IPS-NIHi11 (cell line): ENCODE measurements at regions not wholly inside any gene's neighbourhood (a gene's known extent, or its start where the extent isn't known, plus 50 kb on each side); places are given as distances from the start of the nearest gene placed in this dataset.
"Not testable (repeated sequence)": the region's sequence is repeated elsewhere in the genome, so short reads cannot be mapped to it uniquely, and the experiment has no call there.

Experiments
- DNase-seq: peaks from one replicate; pipeline ENCODE4 v3.0.0; 2012; ENCODE audit warnings: mixed read lengths, low spot score

- no peak for DNase-seq
Measured at GRCh38 chr13:21228738-21229137, 52.3 kb downstream of the MRPL57 start.

DNA sequence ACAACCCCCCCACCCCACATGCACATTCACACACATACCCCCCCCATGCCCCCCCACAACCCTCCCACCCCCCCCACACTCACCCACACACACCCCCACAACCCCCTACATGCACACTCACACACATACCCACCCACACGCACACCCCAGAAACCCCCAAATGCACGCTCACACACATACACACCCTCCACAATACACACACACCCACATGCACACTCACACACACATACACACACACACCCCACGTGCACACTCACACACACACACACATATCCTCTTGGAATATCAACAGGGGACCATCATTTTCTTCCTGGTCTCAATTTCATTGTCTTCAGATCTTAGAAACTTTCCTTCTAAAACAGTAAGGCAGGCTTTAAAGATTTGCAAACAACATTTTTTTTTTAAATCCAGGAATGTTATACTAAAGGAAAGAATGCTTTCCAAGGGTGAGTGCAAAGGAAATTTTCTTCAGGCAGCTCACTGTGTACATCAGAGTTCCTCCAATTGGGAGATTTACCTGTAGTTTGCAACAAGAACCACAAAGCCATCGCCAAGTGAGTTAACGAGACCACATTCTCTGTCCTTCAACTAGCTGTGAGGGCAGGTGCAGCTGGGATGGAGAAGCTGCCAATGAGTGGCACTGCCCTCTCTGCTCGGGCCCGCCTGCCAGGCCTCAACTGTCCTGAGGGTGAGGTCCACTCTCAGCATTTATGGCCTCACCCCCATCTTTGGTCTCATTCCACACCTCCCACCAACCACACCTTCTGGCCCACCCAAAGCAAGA lies 53.0 kb downstream of the MRPL57 start:
- no peak for DNase-seq

DNA sequence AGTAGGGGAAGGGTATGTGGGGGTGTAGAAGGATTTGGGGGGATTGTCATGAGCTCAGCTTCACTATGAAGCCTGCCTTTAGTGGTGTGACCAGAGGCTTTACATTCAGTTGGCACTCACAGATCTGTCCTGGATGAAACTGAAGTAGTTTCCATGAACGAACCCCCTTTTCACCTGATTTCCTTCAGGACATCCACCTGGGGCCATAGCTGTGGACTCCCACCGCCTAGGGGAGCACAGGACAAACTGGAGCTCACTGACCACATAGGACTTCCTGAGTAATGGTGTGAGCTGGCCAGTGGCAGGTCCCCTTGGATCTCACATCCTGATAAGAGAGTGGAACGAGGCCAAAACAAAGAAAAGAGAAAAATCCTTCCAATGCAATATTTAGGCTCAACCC lies 54.1 kb downstream of the MRPL57 start:
- no peak for DNase-seq

DNA sequence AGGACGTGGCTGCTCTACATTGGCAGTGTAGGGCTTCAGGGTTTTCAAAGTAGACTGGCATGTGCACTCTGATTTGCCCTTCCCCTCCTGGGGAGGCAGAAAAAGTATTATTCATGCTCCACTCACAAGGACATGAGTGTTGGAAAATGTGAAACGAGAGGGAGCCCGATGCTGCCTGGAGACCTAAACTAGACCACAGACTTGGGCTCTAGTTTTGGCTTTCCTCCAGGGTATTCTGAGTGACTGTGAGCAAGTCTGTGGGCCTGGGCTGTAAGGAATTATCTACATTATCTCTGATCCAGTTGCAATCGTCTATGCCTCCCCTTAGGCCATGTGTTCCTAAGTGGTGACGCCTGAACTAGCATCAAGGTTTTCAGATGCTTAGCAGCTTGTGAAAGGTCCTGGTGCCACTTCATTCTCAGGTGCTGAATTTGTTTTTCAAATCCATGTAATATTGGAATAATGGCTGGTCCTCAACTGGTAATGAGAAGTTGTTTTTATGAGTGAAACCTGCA lies 55.0 kb downstream of the MRPL57 start:
- DNase-seq = no peak

DNA sequence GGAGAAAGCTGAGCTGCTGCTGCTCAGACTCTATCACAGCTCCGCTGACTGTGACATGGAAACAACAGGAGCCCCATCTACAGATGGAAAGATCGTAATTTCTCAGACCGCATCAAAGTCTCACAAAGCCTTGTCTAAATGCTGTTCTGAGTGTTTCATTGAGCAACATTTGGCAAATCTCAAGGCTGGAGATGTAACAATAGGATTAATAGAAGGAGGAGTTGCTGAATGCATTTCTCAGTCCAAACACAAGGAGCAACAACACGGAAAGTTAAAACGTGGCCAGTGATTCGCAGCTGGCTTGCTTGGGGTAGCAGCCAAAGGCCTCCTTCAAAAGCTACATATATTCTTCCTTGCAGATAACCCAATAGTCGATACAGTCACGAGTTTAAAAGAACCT lies 55.7 kb downstream of the MRPL57 start:
- DNase-seq = no peak

GRCh38 chr13:21232599-21232998 lies 56.1 kb downstream of the MRPL57 start:
- no peak for DNase-seq

GRCh38 chr13:21233086-21233485 lies 56.6 kb downstream of the MRPL57 start:
- no peak for DNase-seq

DNA sequence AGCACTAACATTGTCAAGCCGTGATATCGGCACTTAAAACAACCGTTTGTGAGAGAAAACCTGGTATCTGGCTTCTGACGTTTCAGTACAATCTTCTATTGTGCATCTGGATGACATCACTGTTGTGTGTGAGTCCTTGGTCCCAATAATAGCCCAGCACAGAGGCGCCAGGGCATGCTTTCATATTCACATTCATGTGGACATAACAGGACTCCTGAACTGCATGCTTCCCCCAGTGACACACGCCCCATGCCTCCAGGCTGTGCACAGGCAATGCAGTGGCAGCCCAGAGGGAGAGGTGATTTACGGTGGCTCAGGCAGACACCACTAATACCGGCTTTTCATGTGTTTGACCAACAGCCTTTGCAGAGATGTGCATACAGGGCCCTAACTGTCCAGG lies 58.1 kb downstream of the MRPL57 start:
- DNase-seq = no peak

GRCh38 chr13:21235174-21235573 lies 58.7 kb downstream of the MRPL57 start:
- DNase-seq = no peak

GRCh38 chr13:21237081-21237480 lies 60.6 kb downstream of the MRPL57 start:
- DNase-seq = no peak

DNA sequence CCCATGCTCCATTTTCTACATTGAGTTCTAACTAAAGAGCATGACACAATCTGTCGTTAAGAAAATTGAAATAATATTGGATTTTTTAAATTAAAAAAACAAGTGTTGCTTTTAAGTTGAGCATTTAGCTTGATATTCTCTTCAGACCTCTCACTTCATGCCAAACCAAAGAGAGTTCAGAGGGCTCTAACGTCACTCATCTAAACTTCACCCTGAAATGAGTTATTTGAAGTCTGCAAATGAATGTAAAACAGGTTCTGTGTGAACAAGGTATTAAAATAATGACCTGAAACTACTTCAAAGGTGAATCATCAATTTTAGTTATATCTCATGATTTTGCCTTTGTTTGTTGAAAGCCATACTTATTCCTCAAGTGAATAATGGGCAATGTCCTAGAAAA lies 61.8 kb downstream of the MRPL57 start:
- no peak for DNase-seq

GRCh38 chr13:21240586-21240985 lies 64.1 kb downstream of the MRPL57 start:
- no peak for DNase-seq

GRCh38 chr13:21242236-21242635 lies 65.8 kb downstream of the MRPL57 start:
- peak; percentile 46 for DNase-seq

DNA sequence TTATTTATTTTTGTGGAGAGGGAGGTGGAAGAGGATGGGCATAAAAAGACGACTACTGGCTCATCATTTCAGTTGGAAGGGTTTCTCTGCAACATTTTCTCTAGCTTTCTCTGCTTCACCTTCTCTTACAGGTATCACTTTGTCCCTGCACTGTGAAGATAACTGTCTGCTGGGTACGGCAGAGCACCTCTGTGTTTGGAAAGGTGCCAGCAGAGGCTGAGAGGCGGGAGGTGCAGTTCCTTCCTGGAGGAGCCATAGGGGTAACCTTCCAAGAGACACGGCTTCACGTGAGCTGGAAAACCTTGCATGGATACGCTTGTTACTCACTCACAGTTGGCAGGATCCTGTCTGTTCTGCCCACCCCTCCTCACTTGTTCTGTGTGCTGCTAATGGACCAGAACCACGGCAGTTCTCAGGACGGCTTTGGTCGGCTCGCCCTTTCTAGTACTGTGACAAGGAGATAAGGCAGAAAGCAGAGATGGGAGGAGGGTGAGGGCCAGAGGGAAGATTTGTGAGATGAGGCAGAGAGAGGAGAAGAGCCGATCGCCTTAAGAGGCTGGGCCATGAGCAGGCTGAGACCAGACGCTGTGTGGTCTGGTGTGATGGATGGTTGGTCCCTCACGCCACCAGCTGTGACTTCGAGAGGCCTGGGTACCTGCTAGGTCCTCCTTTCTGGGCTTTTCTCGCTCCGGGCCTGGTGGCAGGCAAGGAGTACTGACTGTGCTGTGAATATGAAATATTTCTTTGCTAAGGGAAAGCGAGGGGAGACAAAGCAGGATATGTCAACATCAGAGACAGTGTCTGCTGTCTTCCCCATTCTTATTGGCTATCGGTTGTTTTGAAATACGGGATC lies 66.8 kb downstream of the MRPL57 start:
- no peak for DNase-seq

- not testable (repeated sequence) for DNase-seq
Measured at GRCh38 chr13:21243898-21244184, 67.4 kb downstream of the MRPL57 start.

- no peak for DNase-seq
Measured at GRCh38 chr13:21246761-21247452, 70.4 kb downstream of the MRPL57 start.

DNA sequence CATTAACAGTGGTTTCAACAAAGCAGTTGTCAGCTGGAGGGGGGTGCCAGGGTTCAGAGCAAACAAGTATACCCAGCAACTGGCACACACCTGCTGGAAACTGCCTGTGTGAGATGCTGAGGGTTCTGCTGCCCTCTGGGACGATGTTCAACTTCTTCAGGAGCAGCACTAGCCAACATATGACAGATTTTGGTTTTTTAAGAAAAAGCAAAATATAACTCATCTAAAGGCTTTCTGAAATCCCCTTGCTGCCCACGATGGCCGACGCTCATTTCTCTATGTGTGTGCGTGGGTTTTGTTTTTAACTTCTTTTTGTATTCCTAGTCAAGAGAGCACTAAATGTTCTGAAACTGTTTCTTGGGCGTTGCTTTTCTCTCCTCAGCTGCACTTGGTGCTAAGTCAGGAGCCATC lies 79.9 kb downstream of the MRPL57 start:
- no peak for DNase-seq

DNA sequence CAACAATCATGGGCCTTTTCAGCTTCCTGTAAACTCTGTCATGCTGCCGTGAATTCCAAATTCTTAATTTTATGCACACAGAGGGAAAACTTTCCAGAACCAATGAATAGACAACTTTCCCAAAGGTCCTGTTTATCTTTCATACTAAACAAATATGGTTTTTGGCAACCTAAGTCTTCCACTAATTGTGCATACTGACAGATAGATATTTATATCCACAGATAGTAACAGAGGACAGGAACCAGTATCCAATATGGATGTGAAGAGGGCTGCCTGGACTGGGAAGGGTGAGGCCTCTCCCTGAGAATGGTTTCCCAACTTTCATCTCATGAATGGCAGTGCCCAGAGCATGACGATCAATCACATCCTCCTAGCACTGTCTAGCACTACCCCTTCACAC lies 80.4 kb downstream of the MRPL57 start:
- no peak for DNase-seq

DNA sequence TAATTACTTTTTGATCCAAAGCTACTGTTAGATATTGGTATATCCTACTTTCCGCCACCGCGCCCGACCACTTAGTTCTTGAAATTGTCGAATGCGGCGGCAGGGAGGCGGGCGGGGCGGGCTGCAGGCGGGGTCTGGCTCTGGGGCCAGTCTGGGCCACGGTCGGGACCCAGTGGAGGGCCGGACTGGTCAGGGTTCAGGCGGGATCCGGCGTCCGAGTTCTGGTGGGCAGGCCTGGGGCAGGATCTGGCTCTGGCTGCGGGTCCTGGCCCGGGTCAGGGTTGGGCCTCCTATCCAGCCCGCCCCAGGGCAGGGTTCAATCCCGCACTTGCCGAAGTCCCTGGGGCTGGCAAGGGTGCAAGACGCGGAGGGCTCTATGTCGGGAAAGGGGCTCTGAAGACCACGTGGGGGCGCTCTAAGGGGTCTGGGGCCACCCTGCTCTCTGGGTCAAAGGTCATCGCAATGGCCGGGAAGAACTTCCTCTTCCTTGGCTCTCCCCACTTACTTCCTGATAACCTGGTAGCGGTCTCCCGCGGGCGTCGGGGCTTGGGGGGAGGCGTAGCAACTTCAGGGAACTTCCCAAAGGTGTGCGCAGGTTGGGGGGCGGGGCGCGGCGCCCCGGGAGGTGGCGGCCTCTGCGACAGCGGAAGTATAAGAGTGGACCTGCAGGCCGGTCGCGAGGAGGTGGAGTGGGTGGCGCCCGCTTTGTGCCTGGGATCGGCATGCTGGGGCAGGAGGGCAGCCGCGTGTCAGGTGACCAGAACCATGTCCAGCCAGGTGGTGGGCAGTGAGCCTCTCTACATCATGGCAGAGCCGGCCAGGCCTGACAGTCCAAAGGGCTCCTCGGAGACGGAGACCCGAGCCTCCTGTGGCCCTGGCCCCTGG lies 83.4 kb downstream of the MRPL57 start:
- DNase-seq = no peak

DNA sequence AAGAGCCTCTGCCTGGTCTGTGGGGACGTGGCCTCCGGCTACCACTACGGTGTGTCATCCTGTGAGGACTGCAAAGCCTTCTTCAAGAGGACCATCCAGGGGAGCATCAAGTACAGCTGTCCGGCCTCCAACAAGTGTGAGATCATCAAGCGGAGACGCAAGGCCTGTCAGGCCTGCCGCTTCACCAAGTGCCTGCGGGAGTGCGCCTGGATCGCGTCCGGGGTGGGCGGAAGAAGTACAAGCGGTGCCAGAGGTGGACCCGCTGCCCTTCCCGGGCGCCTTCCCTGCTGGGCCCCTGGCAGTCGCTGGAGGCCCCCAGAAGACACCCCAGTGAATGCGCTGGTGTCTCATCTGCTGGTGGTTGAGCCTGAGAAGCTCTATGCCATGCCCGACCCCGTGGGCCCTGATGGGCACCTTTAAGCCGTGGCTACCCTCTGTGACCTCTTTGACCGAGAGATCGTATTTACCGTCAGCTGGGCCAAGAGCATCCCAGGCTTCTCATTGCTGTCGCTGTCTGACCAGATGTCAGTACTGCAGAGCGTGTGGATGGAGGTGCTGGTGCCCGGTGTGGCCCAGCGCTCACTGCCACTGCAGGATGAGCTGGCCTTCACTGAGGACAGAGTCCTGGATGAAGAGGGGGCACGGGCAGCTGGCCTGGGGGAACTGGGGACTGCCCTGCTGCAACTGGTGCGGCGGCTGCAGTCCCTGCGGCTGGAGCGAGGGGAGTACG lies 84.3 kb downstream of the MRPL57 start:
- DNase-seq = not testable (repeated sequence)
